HL-60 (cell line): ENCODE measurements at regions not wholly inside any gene's neighbourhood (a gene's known extent, or its start where the extent isn't known, plus 50 kb on each side); places are given as distances from the start of the nearest gene placed in this dataset.

Experiments used
- CTCF ChIP-seq: IDR thresholded peaks from one replicate; pipeline ENCODE4 v1.5.1; 2011; ENCODE audit warnings: low read length, control low read depth, inconsistent platforms; ENCODE audit not compliant: insufficient read depth
- GABPA ChIP-seq: IDR thresholded peaks from 2 replicates; pipeline ENCODE4 v1.6.1; 2012; ENCODE audit warnings: low read depth
- POLR2AphosphoS5 ChIP-seq: IDR thresholded peaks from 2 replicates; pipeline ENCODE4 v1.6.1; 2012; ENCODE audit warnings: low read depth
- SPI1 ChIP-seq: IDR thresholded peaks from 2 replicates; pipeline ENCODE4 v1.6.1; 2012; ENCODE audit warnings: low read depth, mild to moderate bottlenecking, borderline replicate concordance
- TF ChIP-seq, protein P1 (sequence below): IDR thresholded peaks from 2 replicates; pipeline ENCODE4 v1.6.1; 2012; ENCODE audit warnings: low read depth; ENCODE audit not compliant: insufficient replicate concordance

DNA sequence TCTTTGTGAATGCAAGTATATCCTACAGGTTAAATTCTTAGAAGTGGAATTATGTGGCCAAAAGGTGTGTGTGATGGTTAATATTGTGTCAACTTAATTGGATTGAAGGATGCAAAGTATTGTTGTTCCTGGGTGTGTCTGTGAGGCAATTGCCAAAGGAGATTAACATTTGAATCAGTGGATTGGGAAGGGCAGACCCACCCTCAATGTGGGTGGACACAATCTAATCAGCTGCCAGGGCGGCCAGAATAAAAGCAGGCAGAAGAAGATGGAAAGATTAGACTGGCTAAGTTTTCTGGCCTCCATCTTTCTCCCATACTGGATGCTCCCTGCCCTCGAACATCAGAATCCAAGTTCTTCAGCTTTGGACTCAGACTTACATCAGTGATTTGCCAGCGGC lies 76.2 kb upstream of the GBA3 start:
- TF ChIP-seq CTCF = no peak
- TF ChIP-seq, protein P1, sequence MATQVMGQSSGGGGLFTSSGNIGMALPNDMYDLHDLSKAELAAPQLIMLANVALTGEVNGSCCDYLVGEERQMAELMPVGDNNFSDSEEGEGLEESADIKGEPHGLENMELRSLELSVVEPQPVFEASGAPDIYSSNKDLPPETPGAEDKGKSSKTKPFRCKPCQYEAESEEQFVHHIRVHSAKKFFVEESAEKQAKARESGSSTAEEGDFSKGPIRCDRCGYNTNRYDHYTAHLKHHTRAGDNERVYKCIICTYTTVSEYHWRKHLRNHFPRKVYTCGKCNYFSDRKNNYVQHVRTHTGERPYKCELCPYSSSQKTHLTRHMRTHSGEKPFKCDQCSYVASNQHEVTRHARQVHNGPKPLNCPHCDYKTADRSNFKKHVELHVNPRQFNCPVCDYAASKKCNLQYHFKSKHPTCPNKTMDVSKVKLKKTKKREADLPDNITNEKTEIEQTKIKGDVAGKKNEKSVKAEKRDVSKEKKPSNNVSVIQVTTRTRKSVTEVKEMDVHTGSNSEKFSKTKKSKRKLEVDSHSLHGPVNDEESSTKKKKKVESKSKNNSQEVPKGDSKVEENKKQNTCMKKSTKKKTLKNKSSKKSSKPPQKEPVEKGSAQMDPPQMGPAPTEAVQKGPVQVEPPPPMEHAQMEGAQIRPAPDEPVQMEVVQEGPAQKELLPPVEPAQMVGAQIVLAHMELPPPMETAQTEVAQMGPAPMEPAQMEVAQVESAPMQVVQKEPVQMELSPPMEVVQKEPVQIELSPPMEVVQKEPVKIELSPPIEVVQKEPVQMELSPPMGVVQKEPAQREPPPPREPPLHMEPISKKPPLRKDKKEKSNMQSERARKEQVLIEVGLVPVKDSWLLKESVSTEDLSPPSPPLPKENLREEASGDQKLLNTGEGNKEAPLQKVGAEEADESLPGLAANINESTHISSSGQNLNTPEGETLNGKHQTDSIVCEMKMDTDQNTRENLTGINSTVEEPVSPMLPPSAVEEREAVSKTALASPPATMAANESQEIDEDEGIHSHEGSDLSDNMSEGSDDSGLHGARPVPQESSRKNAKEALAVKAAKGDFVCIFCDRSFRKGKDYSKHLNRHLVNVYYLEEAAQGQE = no peak
- no peak for TF ChIP-seq SPI1
- TF ChIP-seq POLR2AphosphoS5 = no peak
- no peak for TF ChIP-seq GABPA
